Lower leg skin (tissue), 4 donors: ENCODE measurements at regions not wholly inside any gene's neighbourhood (a gene's known extent, or its start where the extent isn't known, plus 50 kb on each side); places are given as distances from the start of the nearest gene placed in this dataset.
A peak's percentile ranks its signal among the peaks of the same experiment; 100 is the strongest.
"Not testable (repeated sequence)": the region's sequence is repeated elsewhere in the genome, so short reads cannot be mapped to it uniquely, and the experiment has no call there.

ENCODE experiments used
- DNase-seq, 2 donors: peaks; one replicate each; pipeline ENCODE4 v3.0.0-alpha.2; 2019; ENCODE audit warnings: low spot score in 2 of 2
- H3K4me3 ChIP-seq: fragments of 200-600 bp; sonication (generic); 2 replicates; pipeline ENCODE4 v1.5.1; 2017; ENCODE audit warnings: mild to moderate bottlenecking, low read depth; ENCODE audit not compliant: poor library complexity, severe bottlenecking
- POLR2A ChIP-seq, 2 donors: fragments of 450-650 bp; IDR thresholded peaks; one replicate each; pipeline ENCODE4 v1.6.1; 2016 to 2017; ENCODE audit warnings: antibody characterized with exemption in 2 of 2, mild to moderate bottlenecking in 1 of 2, moderate library complexity in 1 of 2
- WGBS, 2 donors: methylation state at CpG; one replicate each; pipeline ENCODE4 v1.1.5; 2018; 5-methylcytosine and 5-hydroxymethylcytosine counted together
- intact Hi-C: fragments of 100-400 bp; cut with DNase I; formaldehyde crosslinking; loops from one replicate; pipeline ENCODE4 v1.15.0; 2023; ENCODE audit warnings: low total_unique reads
- TF ChIP-seq, protein P1 (sequence below), 3 donors: fragments of 450-650 bp; IDR thresholded peaks; one replicate each; pipeline ENCODE4 v1.5.1; 2016; ENCODE audit warnings: antibody characterized with exemption in 3 of 3, mild to moderate bottlenecking in 3 of 3, moderate library complexity in 2 of 3

DNA sequence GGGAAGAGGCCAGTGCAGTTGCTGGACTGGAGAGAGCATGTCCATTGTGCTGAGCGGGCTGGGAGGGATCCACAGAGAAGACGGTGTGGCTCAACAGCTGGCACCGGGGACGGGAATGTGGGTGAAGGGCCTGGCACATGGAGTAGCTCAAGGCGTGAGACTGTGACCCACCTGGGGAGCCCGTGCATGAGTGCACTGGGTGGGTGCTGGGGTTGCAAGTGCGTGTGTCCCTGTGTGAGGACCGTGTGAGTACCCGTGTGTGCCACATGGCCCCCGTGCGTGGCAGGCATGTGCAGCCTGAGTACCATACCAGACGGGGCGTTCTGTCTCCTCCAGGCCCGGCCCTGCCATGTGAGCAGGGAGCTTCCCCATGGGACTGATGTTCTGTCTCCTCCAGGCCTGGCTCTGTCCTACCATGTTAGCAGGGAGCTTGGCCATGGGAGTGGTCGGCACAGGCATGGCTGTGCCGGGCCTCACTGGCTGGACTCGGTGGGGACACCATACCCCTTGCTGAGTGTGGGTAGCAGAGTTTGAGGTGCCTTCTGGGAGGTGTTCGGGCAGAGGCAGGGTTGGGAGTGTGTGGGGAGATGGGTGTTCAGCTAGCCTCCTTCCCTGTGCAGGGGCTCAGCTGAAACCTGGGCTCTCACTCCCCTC, 234.4 kb downstream of the TMEM121 start:
- intact Hi-C loops = loop anchor here (2.0 kb wide), 1 partner anchor 144 kb away; no protein-coding TSS in a partner anchor

DNA sequence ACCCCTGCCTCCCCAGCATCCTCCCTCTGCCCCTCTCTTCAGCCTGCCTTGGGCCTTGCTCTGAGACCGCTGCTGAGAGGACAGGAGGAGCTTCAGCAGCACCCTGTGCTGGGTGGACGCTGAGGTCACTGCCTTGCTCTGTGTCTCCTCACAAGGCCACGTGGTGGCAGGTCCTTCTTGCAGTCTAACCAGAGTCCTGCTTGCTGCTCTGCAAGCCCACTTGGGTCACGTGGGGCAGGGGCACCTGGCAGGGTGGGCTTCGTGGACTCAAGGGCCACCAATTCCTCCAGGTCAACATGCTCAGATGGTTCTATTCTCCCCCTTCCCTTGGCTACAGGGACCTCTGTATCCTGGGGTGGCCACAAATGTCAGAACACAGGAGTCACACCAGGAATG, 235.0 kb downstream of the TMEM121 start:
- 86 to 87% methylated on average over 4 to 5 of the region's 5 CpGs for WGBS, 2 donors
- intact Hi-C loops = loop anchor here (2.0 kb wide), 1 partner anchor 145 kb away; no protein-coding TSS in a partner anchor
- H3K4me3 ChIP-seq = not testable (repeated sequence)
- DNase-seq = peak in 1 of 2 donors; percentile 53

More for the DNA sequence above, 234.4 kb downstream of the TMEM121 start:
- DNase-seq = peak in 1 of 2 donors; percentile 70
- H3K4me3 ChIP-seq = no peak overlapping the region
- 75 to 79% methylated on average over 14 to 15 of the region's 18 CpGs for WGBS, 2 donors
- no peak for TF ChIP-seq POLR2A (IDR thresholded peaks at IDR 0.05)
- TF ChIP-seq, protein P1, sequence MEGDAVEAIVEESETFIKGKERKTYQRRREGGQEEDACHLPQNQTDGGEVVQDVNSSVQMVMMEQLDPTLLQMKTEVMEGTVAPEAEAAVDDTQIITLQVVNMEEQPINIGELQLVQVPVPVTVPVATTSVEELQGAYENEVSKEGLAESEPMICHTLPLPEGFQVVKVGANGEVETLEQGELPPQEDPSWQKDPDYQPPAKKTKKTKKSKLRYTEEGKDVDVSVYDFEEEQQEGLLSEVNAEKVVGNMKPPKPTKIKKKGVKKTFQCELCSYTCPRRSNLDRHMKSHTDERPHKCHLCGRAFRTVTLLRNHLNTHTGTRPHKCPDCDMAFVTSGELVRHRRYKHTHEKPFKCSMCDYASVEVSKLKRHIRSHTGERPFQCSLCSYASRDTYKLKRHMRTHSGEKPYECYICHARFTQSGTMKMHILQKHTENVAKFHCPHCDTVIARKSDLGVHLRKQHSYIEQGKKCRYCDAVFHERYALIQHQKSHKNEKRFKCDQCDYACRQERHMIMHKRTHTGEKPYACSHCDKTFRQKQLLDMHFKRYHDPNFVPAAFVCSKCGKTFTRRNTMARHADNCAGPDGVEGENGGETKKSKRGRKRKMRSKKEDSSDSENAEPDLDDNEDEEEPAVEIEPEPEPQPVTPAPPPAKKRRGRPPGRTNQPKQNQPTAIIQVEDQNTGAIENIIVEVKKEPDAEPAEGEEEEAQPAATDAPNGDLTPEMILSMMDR (IDR thresholded peaks at IDR 0.05) = no peak

DNA sequence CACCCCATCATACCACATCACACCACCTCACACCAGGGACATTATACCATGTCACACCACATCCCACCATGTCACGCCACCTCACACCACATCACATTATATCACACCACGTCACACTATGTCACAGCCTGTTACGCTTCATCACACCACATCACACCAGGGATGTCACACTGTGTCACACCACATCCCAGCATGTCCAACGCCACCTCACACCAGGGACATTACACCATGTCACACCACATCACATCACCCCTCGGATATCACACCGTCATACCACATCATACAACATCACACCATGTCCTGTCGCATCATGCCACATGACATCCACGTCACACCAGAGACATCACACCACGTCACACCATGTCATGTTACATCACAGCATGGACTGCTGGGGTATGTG, 235.5 kb downstream of the TMEM121 start:
- H3K4me3 ChIP-seq = no peak overlapping the region
- 73 to 89% methylated on average over 9 of the region's 9 CpGs for WGBS, 2 donors
- intact Hi-C loops = loop anchor here (2.0 kb wide), 1 partner anchor 145 kb away; no protein-coding TSS in a partner anchor
- TF ChIP-seq POLR2A (IDR thresholded peaks at IDR 0.05) = no peak
- TF ChIP-seq, protein P1 (IDR thresholded peaks at IDR 0.05) = no peak
- DNase-seq = peak in 1 of 2 donors; percentile 59

DNA sequence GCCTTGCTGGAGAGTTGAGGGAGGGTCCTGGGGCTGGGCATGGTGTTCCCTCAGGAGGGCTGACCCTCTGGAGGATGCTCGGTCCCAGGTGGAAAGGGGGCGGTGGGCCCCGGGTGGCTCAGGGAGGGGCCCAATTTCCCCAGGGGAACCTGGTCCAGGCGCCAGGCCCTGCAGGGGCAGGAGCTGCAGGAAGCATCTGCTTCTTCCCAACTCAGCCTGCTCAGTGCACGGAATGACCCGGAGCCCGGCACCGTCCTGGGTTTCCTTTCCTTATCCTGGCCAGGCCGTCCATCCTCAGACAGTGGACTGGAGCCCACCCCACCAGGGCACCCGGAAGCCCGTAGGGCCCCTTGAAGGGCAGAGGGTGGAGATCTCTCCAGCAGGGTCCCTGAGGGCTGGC, 235.9 kb downstream of the TMEM121 start:
- WGBS, 2 donors = no CpG with 5 or more reads among the region's 11 CpGs
- intact Hi-C loops, DNase-seq, H3K4me3 ChIP-seq: not testable (repeated sequence)

DNA sequence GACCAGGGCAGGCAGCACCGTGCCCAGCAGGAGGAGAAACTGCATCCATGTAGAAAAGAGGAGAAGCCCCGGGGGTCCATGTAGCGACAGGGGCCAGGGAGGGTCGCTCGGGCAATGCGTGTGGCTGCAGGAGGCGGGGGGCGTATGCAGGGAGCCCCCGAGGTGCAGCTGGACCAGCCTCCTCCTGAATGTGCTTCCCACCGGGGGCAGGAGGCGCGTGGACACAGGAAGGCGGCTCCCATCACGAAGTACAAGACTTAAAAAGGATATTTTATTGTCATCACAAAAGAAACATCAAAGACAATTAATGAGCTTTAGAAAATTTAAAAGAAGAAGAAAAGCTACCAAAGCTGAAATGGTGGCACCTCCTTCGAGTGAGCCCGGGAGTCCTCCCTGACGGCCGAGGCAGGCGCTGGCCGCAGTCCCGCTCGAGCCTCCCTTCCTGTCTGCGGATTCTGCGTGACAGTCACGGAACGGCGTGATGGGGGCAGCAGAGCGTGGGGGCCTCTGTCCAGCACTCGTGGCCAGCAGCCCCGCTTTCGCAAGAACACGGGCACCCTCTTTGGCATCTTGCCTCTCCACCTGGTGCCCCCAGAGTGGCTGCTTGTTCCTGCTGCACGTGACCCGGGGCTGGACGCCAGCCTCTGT, 238.0 kb downstream of the TMEM121 start:
- WGBS, 2 donors = 80 to 83% methylated on average over 12 to 27 of the region's 35 CpGs
- H3K4me3 ChIP-seq, DNase-seq, intact Hi-C loops: not testable (repeated sequence)

DNA sequence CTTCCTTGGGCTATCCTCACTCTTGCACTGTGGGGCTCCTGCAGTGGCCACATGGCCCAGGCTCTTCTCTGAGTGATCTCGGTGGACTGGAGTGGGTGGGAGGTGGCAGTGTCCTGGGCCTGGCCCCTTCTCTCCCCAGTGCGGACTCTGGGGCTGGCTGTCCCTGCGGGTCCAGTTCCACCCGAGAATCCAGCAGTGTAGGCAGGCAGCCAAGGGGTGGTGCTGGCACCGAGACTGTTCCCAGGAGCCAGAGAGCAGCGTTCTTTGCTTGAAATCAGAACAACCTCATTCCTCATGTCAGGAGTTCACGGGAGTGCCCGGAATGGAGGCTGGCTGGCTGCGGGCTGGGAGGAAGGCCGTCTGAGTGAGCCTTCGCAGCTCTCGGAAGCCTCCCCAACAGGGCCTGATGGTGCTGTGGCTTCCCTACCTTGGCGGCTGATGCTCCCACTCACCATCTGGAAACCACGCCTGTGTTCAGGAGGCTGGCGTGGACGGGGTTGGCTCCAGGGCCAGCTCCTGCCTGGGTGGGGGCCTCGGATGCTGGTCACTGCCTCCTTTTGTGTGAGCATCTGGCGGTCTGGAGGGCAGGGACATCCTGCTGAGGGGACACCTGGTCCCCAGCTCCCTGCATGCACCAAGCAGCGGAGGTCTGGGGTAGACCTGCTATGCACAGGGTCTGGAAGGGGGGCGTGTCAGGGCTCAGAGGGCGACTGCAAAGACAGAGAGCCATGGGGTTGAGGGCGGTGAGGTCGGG, 238.9 kb downstream of the TMEM121 start:
- DNase-seq, H3K4me3 ChIP-seq, intact Hi-C loops: not testable (repeated sequence)
- WGBS, 2 donors = 53 to 78% methylated on average over 5 to 8 of the region's 23 CpGs

DNA sequence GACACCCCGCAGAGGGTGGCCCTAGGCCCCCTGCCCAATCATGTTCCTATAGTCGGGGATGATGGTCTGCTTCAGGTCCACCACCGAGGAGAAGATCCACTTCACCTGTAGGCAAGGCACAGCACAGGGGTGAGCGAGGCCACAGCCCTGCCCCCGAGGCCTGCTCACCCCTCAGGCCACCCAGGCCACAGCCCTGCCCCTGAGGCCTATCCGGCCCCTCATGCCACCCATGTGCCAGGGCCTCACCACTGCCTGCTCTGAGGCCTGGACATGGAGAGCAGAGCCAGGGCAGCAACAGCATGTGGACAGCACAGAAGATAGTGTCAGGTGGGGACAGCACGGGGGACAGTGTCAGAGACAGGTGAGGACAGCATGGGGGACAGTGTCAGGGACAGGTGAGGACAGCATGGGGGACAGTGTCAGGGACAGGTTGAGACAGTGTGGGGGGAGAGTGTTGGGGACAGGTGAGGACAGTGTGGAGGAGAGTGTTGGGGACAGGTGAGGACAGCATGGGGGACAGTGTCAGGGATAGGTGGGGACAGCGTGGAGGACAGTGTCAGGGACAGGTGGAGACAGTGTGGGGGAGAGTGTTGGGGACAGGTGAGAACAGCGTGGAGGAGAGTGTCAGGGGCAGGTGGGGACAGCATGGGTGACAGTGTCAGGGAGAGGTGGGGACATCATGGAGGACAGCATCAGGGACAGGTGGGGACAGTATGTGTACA, 239.7 kb downstream of the TMEM121 start:
- WGBS, 2 donors = 85 to 91% methylated on average over 7 to 8 of the region's 9 CpGs
- intact Hi-C loops = no loop called here
- TF ChIP-seq, protein P1 (IDR thresholded peaks at IDR 0.05) = no peak
- TF ChIP-seq POLR2A (IDR thresholded peaks at IDR 0.05) = no peak
- no peak for DNase-seq
- no peak overlapping the region for H3K4me3 ChIP-seq
